ENCODE measurements at regions not wholly inside any gene's neighbourhood (a gene's known extent, or its start where the extent isn't known, plus 50 kb on each side); places are given as distances from the start of the nearest gene placed in this dataset.

- H3K4me3 Mint-ChIP-seq, result no peak overlapping the region
- Histone ChIP-seq H3K27me3 (ENCODE audit: control insufficient read depth in 2 of 2, insufficient read depth in 2 of 2, low read length in 2 of 2) (no peaks in the 10 kb centered on the region), H4K20me1 (ENCODE audit: insufficient read depth, low read length) (no peaks in the 10 kb centered on the region), H3K4me1 (ENCODE audit: control insufficient read depth in 1 of 2, insufficient read depth in 2 of 2, low read length in 2 of 2) (no peaks in the 10 kb centered on the region), H3K4me2 (replicated peaks; ENCODE audit: extremely low read depth, low read length, poor library complexity, severe bottlenecking) (no peak overlapping the region), H3K9me3 (replicated peaks in 1 of 2; ENCODE audit: control insufficient read depth in 1 of 2, insufficient read depth in 1 of 2, low read length in 2 of 2) (no peaks in the 10 kb centered on the region), H3K27ac (ENCODE audit: low read depth in 1 of 2, low read length in 2 of 2) (no peak overlapping the region), H3K4me3 (replicated peaks in 1 of 3; ENCODE audit: low read depth in 2 of 3, low read length in 3 of 3) (no peak overlapping the region), H3K36me3 (replicated peaks in 1 of 2; ENCODE audit: control insufficient read depth in 1 of 2, insufficient read depth in 2 of 2, low read length in 2 of 2) (no peaks in the 10 kb centered on the region), H3K79me2 (ENCODE audit: insufficient read depth, low read length) (no peaks in the 10 kb centered on the region), H2AFZ (ENCODE audit: insufficient read depth, low read depth, low read length, poor library complexity, severe bottlenecking) (no peak overlapping the region), H3K9ac (ENCODE audit: insufficient read depth, low read length, poor library complexity, severe bottlenecking) (no peak overlapping the region)
- no peaks in the 10 kb centered on the region for H3K27me3 Mint-ChIP-seq (ENCODE audit: low read depth in 3 of 3)
- no peaks in the 10 kb centered on the region for H3K36me3 Mint-ChIP-seq
- intact Hi-C loops (cut with micrococcal nuclease), result no loop called here
- peaks cover 0 to 6% (median 2%) of the 10 kb centered on the region in 7 donors for H3K9me3 Mint-ChIP-seq
- no peak overlapping the region for H3K27ac Mint-ChIP-seq
- no peaks in the 10 kb centered on the region for H3K4me1 Mint-ChIP-seq
- no peak for TF ChIP-seq CTCF (IDR thresholded peaks at IDR 0.05)
- DNase-seq, result no peak
- WGBS (ENCODE audit: insufficient coverage), result 71% methylated on average over 1 of the region's 5 CpGs
Observed at GRCh38 chr10:35888400-35888799, 246.3 kb upstream of the FZD8 start.

GRCh38 chr10:35887685-35888084 lies 245.6 kb upstream of the FZD8 start:
- no peak for DNase-seq
- no peaks in the 10 kb centered on the region for H3K9me3 ChIP-seq (replicated peaks in 1 of 2; ENCODE audit: control insufficient read depth in 1 of 2, insufficient read depth in 1 of 2, low read length in 2 of 2)
- no peak overlapping the region for H3K4me2 ChIP-seq (replicated peaks; ENCODE audit: extremely low read depth, low read length, poor library complexity, severe bottlenecking)
- no peaks in the 10 kb centered on the region for H3K4me1 ChIP-seq (ENCODE audit: control insufficient read depth in 1 of 2, insufficient read depth in 2 of 2, low read length in 2 of 2)
- peaks cover 0 to 3% (median 0%) of the 10 kb centered on the region in 3 donors for H3K27me3 Mint-ChIP-seq (ENCODE audit: low read depth in 3 of 3)
- H3K4me3 Mint-ChIP-seq, result no peak overlapping the region
- no peak overlapping the region for H2AFZ ChIP-seq (ENCODE audit: insufficient read depth, low read depth, low read length, poor library complexity, severe bottlenecking)
- H3K9me3 Mint-ChIP-seq, result peaks cover 0 to 6% (median 2%) of the 10 kb centered on the region in 7 donors
- intact Hi-C loops (cut with micrococcal nuclease), result no loop called here
- H3K4me1 Mint-ChIP-seq, result no peaks in the 10 kb centered on the region
- no peak overlapping the region for H3K9ac ChIP-seq (ENCODE audit: insufficient read depth, low read length, poor library complexity, severe bottlenecking)
- no peak overlapping the region for H3K27ac ChIP-seq (ENCODE audit: low read depth in 1 of 2, low read length in 2 of 2)
- H3K36me3 Mint-ChIP-seq, result no peaks in the 10 kb centered on the region
- WGBS (ENCODE audit: insufficient coverage), result 71% methylated on average over 6 of the region's 6 CpGs
- H3K27me3 ChIP-seq (ENCODE audit: control insufficient read depth in 2 of 2, insufficient read depth in 2 of 2, low read length in 2 of 2), result no peaks in the 10 kb centered on the region
- no peak for TF ChIP-seq CTCF (IDR thresholded peaks at IDR 0.05)
- H3K4me3 ChIP-seq (replicated peaks in 1 of 3; ENCODE audit: low read depth in 2 of 3, low read length in 3 of 3), result no peak overlapping the region
- no peaks in the 10 kb centered on the region for H3K36me3 ChIP-seq (replicated peaks in 1 of 2; ENCODE audit: control insufficient read depth in 1 of 2, insufficient read depth in 2 of 2, low read length in 2 of 2)
- no peak overlapping the region for H3K27ac Mint-ChIP-seq
- H4K20me1 ChIP-seq (ENCODE audit: insufficient read depth, low read length), result no peaks in the 10 kb centered on the region
- H3K79me2 ChIP-seq (ENCODE audit: insufficient read depth, low read length), result no peaks in the 10 kb centered on the region
